ENCODE measurements at regions not wholly inside any gene's neighbourhood (a gene's known extent, or its start where the extent isn't known, plus 50 kb on each side); places are given as distances from the start of the nearest gene placed in this dataset.

GRCh38 chr22:49320714-49321476, 506.8 kb downstream of the BRD1 start:
- Histone ChIP-seq H3K36me3 (no peaks in the 10 kb centered on the region), H3K9me3 (ENCODE audit: low read depth) (no peaks in the 10 kb centered on the region), H3K4me1 (ENCODE audit: low read depth) (no peaks in the 10 kb centered on the region), H3K27me3 (peaks cover 3% of the 10 kb centered on the region), H3K27ac (no peak overlapping the region), H3K4me3 (no peak overlapping the region)
- no peak for TF ChIP-seq CTCF (IDR thresholded peaks at IDR 0.05; ENCODE audit: low read depth, low read length)
- no peak for DNase-seq (ENCODE audit: low read depth in 1 of 2, low spot score in 1 of 2)

- no peaks in the 10 kb centered on the region for H3K9me3 ChIP-seq (ENCODE audit: low read depth)
- no peak for DNase-seq (ENCODE audit: low read depth in 1 of 2, low spot score in 1 of 2)
- H3K4me3 ChIP-seq: no peak overlapping the region
- no peaks in the 10 kb centered on the region for H3K4me1 ChIP-seq (ENCODE audit: low read depth)
- peaks cover 3% of the 10 kb centered on the region for H3K27me3 ChIP-seq
- TF ChIP-seq CTCF (IDR thresholded peaks at IDR 0.05; ENCODE audit: low read depth, low read length): no peak
- H3K36me3 ChIP-seq: no peaks in the 10 kb centered on the region
- no peak overlapping the region for H3K27ac ChIP-seq
These were observed 510.3 kb downstream of the BRD1 start for GRCh38 chr22:49317369-49317768.

GRCh38 chr22:49312601-49313000, 515.1 kb downstream of the BRD1 start:
- Histone ChIP-seq H3K4me3 (no peak overlapping the region), H3K4me1 (ENCODE audit: low read depth) (no peaks in the 10 kb centered on the region), H3K27ac (no peak overlapping the region), H3K36me3 (no peaks in the 10 kb centered on the region), H3K9me3 (ENCODE audit: low read depth) (no peaks in the 10 kb centered on the region), H3K27me3 (no peaks in the 10 kb centered on the region)
- TF ChIP-seq CTCF (IDR thresholded peaks at IDR 0.05; ENCODE audit: low read depth, low read length): no peak
- DNase-seq (ENCODE audit: low read depth in 1 of 2, low spot score in 1 of 2): no peak

- Histone ChIP-seq H3K27ac (no peak overlapping the region), H3K4me1 (ENCODE audit: low read depth) (no peaks in the 10 kb centered on the region), H3K36me3 (no peaks in the 10 kb centered on the region), H3K4me3 (no peak overlapping the region), H3K9me3 (ENCODE audit: low read depth) (no peaks in the 10 kb centered on the region), H3K27me3 (no peaks in the 10 kb centered on the region)
- no peak for TF ChIP-seq CTCF (IDR thresholded peaks at IDR 0.05; ENCODE audit: low read depth, low read length)
- no peak for DNase-seq (ENCODE audit: low read depth in 1 of 2, low spot score in 1 of 2)
These were observed 517.3 kb downstream of the BRD1 start for GRCh38 chr22:49310354-49310753.

- no peaks in the 10 kb centered on the region for H3K4me1 ChIP-seq (ENCODE audit: low read depth)
- no peaks in the 10 kb centered on the region for H3K36me3 ChIP-seq
- H3K4me3 ChIP-seq: no peak overlapping the region
- no peak overlapping the region for H3K27ac ChIP-seq
- DNase-seq (ENCODE audit: low read depth in 1 of 2, low spot score in 1 of 2): no peak
- no peaks in the 10 kb centered on the region for H3K27me3 ChIP-seq
- H3K9me3 ChIP-seq (ENCODE audit: low read depth): no peaks in the 10 kb centered on the region
- no peak for TF ChIP-seq CTCF (IDR thresholded peaks at IDR 0.05; ENCODE audit: low read depth, low read length)
These were observed 519.4 kb downstream of the BRD1 start for GRCh38 chr22:49308300-49308699.
